HCT116 (cell line): ENCODE measurements at regions not wholly inside any gene's neighbourhood (a gene's known extent, or its start where the extent isn't known, plus 50 kb on each side); places are given as distances from the start of the nearest gene placed in this dataset.

Experiments used
- ATAC-seq: fragments of 200-7000 bp; cut with Tn5 transposase; 2 replicates; pipeline ENCODE4 v1.9.1; 2020; ENCODE audit warnings: mild to moderate bottlenecking, moderate library complexity
- BruUV-seq: library from RNA; stranded (reverse); fragments of 400-500 nt; replicated peaks from 2 replicates; lab custom pipeline; 2021; lab: Mats Ljungman, UMichigan
- CTCF ChIA-PET: fragments of 300-600 bp; sonication (Branson Sonifier 250); formaldehyde crosslinking; loops from one replicate; lab custom pipeline; 2021; ENCODE audit warnings: antibody characterized with exemption; lab: Charles Lee
- POLR2A ChIA-PET: fragments of 300-600, 350-600 bp; sonication (Branson Sonifier 250); formaldehyde crosslinking; loops from one replicate; lab custom pipeline; 2021; ENCODE audit warnings: antibody characterized with exemption; lab: Charles Lee
- RAD21 ChIA-PET, 2 experiments: fragments of 300-600 bp; sonication (Branson Sonifier 250); formaldehyde crosslinking; loops; one replicate each; lab custom pipeline; 2023; ENCODE audit warnings: low total read pairs in 2 of 2; ENCODE audit not compliant: uncharacterized antibody in 2 of 2, unreplicated experiment in 2 of 2, low non-redundant PET in 1 of 2; lab: Charles Lee
- DNase-seq: peaks from one replicate; pipeline ENCODE4 v3.0.0-alpha.2; 2010; ENCODE audit warnings: low read depth, low spot score
- H2AFZ ChIP-seq: fragments of 200-600 bp; shearing (Covaris generic), sonication (generic); 2 replicates; pipeline ENCODE4 v1.6.1; 2017; ENCODE audit warnings: low read depth, mixed run types, mixed read lengths, antibody characterized with exemption, low read length; ENCODE audit not compliant: poor library complexity, severe bottlenecking
- H3K27ac ChIP-seq: 2 replicates; pipeline ENCODE4 v1.5.1; 2012; ENCODE audit warnings: low read depth, low read length
- H3K27me3 ChIP-seq: fragments of 200-600 bp; sonication (generic); 2 replicates; pipeline ENCODE4 v1.6.1; 2016; ENCODE audit warnings: mixed run types, low read length, mixed read lengths; ENCODE audit not compliant: insufficient read depth
- H3K36me3 ChIP-seq, 2 experiments: fragments of 200-500 bp in 1 of 2; fragments of 200-600 bp in 1 of 2; sonication (Bioruptor generic) in 1 of 2; sonication (generic) in 1 of 2; 2 replicates each; pipeline versions ENCODE4 v1.5.1 to v1.6.1; 2014 to 2016; ENCODE audit warnings: low read length in 2 of 2, inconsistent platforms in 1 of 2, mixed read lengths in 1 of 2, mixed run types in 1 of 2; ENCODE audit not compliant: insufficient read depth in 2 of 2, control insufficient read depth in 1 of 2
- H3K4me1 ChIP-seq, 2 experiments: fragments of 200-600 bp in 1 of 2; sonication (generic) in 1 of 2; 2 replicates each; pipeline versions ENCODE4 v1.5.1 to v1.6.1; 2012 to 2017; ENCODE audit warnings: low read length in 2 of 2, inconsistent platforms in 1 of 2, mild to moderate bottlenecking in 1 of 2, mixed read lengths in 1 of 2, mixed run types in 1 of 2, moderate library complexity in 1 of 2; ENCODE audit not compliant: insufficient read depth in 2 of 2, control insufficient read depth in 1 of 2
- H3K4me2 ChIP-seq: fragments of 200-600 bp; sonication (generic); 2 replicates; pipeline ENCODE4 v1.6.1; 2017; ENCODE audit warnings: mixed run types, low read length, mixed read lengths
- H3K4me3 ChIP-seq, 2 experiments: fragments of 200-600 bp in 1 of 2; sonication (generic) in 1 of 2; replicated peaks in 1 of 2; 2 replicates each; pipeline ENCODE4 v1.5.1; 2011 to 2016; ENCODE audit warnings: low read length in 2 of 2, control low read depth in 1 of 2, low read depth in 1 of 2, mild to moderate bottlenecking in 1 of 2, mixed read lengths in 1 of 2, mixed run types in 1 of 2
- H3K79me2 ChIP-seq: fragments of 200-600 bp; sonication (generic); 2 replicates; pipeline ENCODE4 v1.6.1; 2017; ENCODE audit warnings: mild to moderate bottlenecking, mixed run types, low read length, moderate library complexity, mixed read lengths; ENCODE audit not compliant: insufficient read depth
- H3K9ac ChIP-seq: fragments of 200-600 bp; sonication (generic); 2 replicates; pipeline ENCODE4 v1.6.1; 2016; ENCODE audit warnings: low read length, mixed read lengths
- H3K9me2 ChIP-seq: fragments of 200-600 bp; sonication (generic), shearing (Covaris generic); 2 replicates; pipeline ENCODE4 v1.6.1; 2017; ENCODE audit warnings: mixed run types, mild to moderate bottlenecking, moderate library complexity; ENCODE audit not compliant: insufficient read depth
- H3K9me3 ChIP-seq, 2 experiments: fragments of 200-500 bp in 1 of 2; fragments of 200-600 bp in 1 of 2; sonication (Bioruptor generic) in 1 of 2; sonication (generic) in 1 of 2; 2 replicates each; pipeline ENCODE4 v1.6.1; 2014 to 2017; ENCODE audit warnings: low read length in 2 of 2, mixed read lengths in 2 of 2, inconsistent platforms in 1 of 2, low read depth in 1 of 2, mild to moderate bottlenecking in 1 of 2, mixed run types in 1 of 2, moderate library complexity in 1 of 2; ENCODE audit not compliant: control insufficient read depth in 1 of 2, insufficient read depth in 1 of 2
- H4K20me1 ChIP-seq: fragments of 200-600 bp; sonication (generic), shearing (Covaris generic); 2 replicates; pipeline ENCODE4 v1.6.1; 2017; ENCODE audit warnings: mixed run types, mild to moderate bottlenecking, moderate library complexity; ENCODE audit not compliant: insufficient read depth
- ATF3 ChIP-seq: IDR thresholded peaks from 2 replicates; pipeline ENCODE4 v1.6.1; 2012
- CEBPB ChIP-seq: IDR thresholded peaks from 2 replicates; pipeline ENCODE4 v1.6.1; 2012; ENCODE audit warnings: low read depth
- CTCF ChIP-seq, 3 experiments: fragments of 200-600 bp in 1 of 3; sonication (generic) in 1 of 3; IDR thresholded peaks in 2 of 3; conservative IDR thresholded peaks in 1 of 3; 2 replicates each; pipeline ENCODE4 v1.5.1; 2012 to 2017; ENCODE audit warnings: low read depth in 2 of 3, low read length in 2 of 3, antibody characterized with exemption in 1 of 3, borderline replicate concordance in 1 of 3, control low read depth in 1 of 3, mild to moderate bottlenecking in 1 of 3, mixed read lengths in 1 of 3, mixed run types in 1 of 3, moderate library complexity in 1 of 3; ENCODE audit not compliant: insufficient read depth in 1 of 3
- EGR1 ChIP-seq: IDR thresholded peaks from 2 replicates; pipeline ENCODE4 v1.6.1; 2012; ENCODE audit warnings: low read depth
- ELF1 ChIP-seq: IDR thresholded peaks from 2 replicates; pipeline ENCODE4 v1.6.1; 2012; ENCODE audit warnings: low read depth, borderline replicate concordance
- EZH2 ChIP-seq: fragments of 200-600 bp; sonication (generic); IDR thresholded peaks from 2 replicates; pipeline ENCODE4 v1.6.1; 2017; ENCODE audit warnings: antibody characterized with exemption, mixed run types
- EZH2phosphoT487 ChIP-seq: fragments of 200-600 bp; IDR thresholded peaks from 2 replicates; pipeline ENCODE4 v1.6.1; 2018; ENCODE audit warnings: antibody characterized with exemption, borderline replicate concordance
- JUND ChIP-seq: IDR thresholded peaks from 2 replicates; pipeline ENCODE4 v1.6.1; 2012
- MAX ChIP-seq: IDR thresholded peaks from 2 replicates; pipeline ENCODE4 v1.6.1; 2012
- POLR2AphosphoS5 ChIP-seq: IDR thresholded peaks from 2 replicates; pipeline ENCODE4 v1.6.1; 2011; ENCODE audit warnings: mild to moderate bottlenecking, low read depth, low read length, moderate library complexity
- REST ChIP-seq: IDR thresholded peaks from 2 replicates; pipeline ENCODE4 v1.6.1; 2012; ENCODE audit warnings: low read depth
- SIN3A ChIP-seq: IDR thresholded peaks from 2 replicates; pipeline ENCODE4 v1.6.1; 2012; ENCODE audit warnings: low read depth
- SP1 ChIP-seq: IDR thresholded peaks from 2 replicates; pipeline ENCODE4 v1.6.1; 2012; ENCODE audit warnings: low read depth
- SRF ChIP-seq: IDR thresholded peaks from 2 replicates; pipeline ENCODE4 v1.6.1; 2012; ENCODE audit warnings: low read depth
- TCF7L2 ChIP-seq: IDR thresholded peaks from 2 replicates; pipeline ENCODE4 v1.7.0; 2011; ENCODE audit warnings: borderline replicate concordance, inconsistent platforms; ENCODE audit not compliant: insufficient read depth, insufficient read length; ENCODE audit errors: extremely low read depth
- YY1 ChIP-seq: IDR thresholded peaks from 2 replicates; pipeline ENCODE4 v1.6.1; 2011; ENCODE audit warnings: low read length, low read depth, moderate library complexity, mild to moderate bottlenecking; ENCODE audit not compliant: insufficient replicate concordance; ENCODE audit errors: extremely low read depth
- ZBTB33 ChIP-seq: IDR thresholded peaks from 2 replicates; pipeline ENCODE4 v1.6.1; 2011; ENCODE audit warnings: mild to moderate bottlenecking, low read length, moderate library complexity; ENCODE audit not compliant: insufficient replicate concordance; ENCODE audit errors: extremely low read depth
- ZFX ChIP-seq: fragments of 450-650 bp; IDR thresholded peaks from 2 replicates; pipeline ENCODE4 v1.6.1; 2017
- ZNF274 ChIP-seq: fragments of 200-500 bp; sonication (Bioruptor generic); IDR thresholded peaks from 2 replicates; pipeline ENCODE4 v1.6.1; 2014; ENCODE audit warnings: mild to moderate bottlenecking, low read depth, low read length, inconsistent platforms
- intact Hi-C: fragments of 100-400 bp; cut with micrococcal nuclease; formaldehyde crosslinking; loops from 2 replicates; pipeline ENCODE4 v1.10.0; 2022

GRCh38 chr13:28597641-28598040, 61.3 kb upstream of the POMP start (continued):
- TF ChIP-seq MAX, result no peak

- Histone ChIP-seq H3K36me3 (no peaks in the 10 kb centered on the region), H3K4me1 (no peaks in the 10 kb centered on the region), H3K4me2 (no peak overlapping the region), H3K27ac (no peak overlapping the region), H3K9me2 (no peaks in the 10 kb centered on the region), H3K79me2 (no peaks in the 10 kb centered on the region), H3K4me3 (no peak overlapping the region), H4K20me1 (no peaks in the 10 kb centered on the region), H2AFZ (no peak overlapping the region), H3K9me3 (no peaks in the 10 kb centered on the region), H3K9ac (no peak overlapping the region), H3K27me3 (no peaks in the 10 kb centered on the region)
- CTCF ChIA-PET, result no interaction called here
- POLR2A ChIA-PET, result no interaction called here
- no peak for ATAC-seq
- TF ChIP-seq EGR1 (no peak), REST (no peak), SRF (no peak), SP1 (no peak), YY1 (no peak), POLR2AphosphoS5 (no peak), ZBTB33 (no peak), JUND (no peak), ZFX (no peak), SIN3A (no peak), ELF1 (no peak), CTCF (IDR thresholded peaks at IDR 0.05 in 2 of 3, conservative IDR thresholded peaks at IDR 0.05 in 1 of 3; ENCODE audit: borderline replicate concordance in 1 of 3, insufficient read depth in 1 of 3, low read depth in 2 of 3, low read length in 2 of 3) (no peak), CEBPB (no peak), ATF3 (no peak), MAX (no peak), TCF7L2 (no peak), ZNF274 (no peak), EZH2 (no peak), EZH2phosphoT487 (no peak)
- RAD21 ChIA-PET, result no interaction called here
- intact Hi-C loops, result no loop called here
- BruUV-seq, result no TSS peak
- DNase-seq, result no peak
These were observed 68.5 kb upstream of the POMP start for GRCh38 chr13:28590461-28590860.
